ENCODE measurements at regions not wholly inside any gene's neighbourhood (a gene's known extent, or its start where the extent isn't known, plus 50 kb on each side); places are given as distances from the start of the nearest gene placed in this dataset.
"Not testable (repeated sequence)": the region's sequence is repeated elsewhere in the genome, so short reads cannot be mapped to it uniquely, and the experiment has no call there.

- not testable (repeated sequence) for DNase-seq
These were observed 110.1 kb downstream of the LAT start for GRCh38 chr16:29094729-29095624.

GRCh38 chr16:29094325-29094724 lies 109.5 kb downstream of the LAT start:
- DNase-seq, result not testable (repeated sequence)

GRCh38 chr16:29089679-29090078 lies 104.8 kb downstream of the LAT start:
- DNase-seq, result not testable (repeated sequence)

- not testable (repeated sequence) for DNase-seq
These were observed 102.8 kb downstream of the LAT start for GRCh38 chr16:29087673-29088072.

GRCh38 chr16:29081829-29082639 lies 97.2 kb downstream of the LAT start:
- peak; percentile 33 for DNase-seq

- DNase-seq, result peak; percentile 58
These were observed 89.9 kb downstream of the LAT start for GRCh38 chr16:29074554-29075402.

GRCh38 chr16:29062235-29062634 lies 77.4 kb downstream of the LAT start:
- DNase-seq, result not testable (repeated sequence)

GRCh38 chr16:29061467-29061921 lies 76.6 kb downstream of the LAT start:
- not testable (repeated sequence) for DNase-seq

GRCh38 chr16:29060022-29060810 lies 75.4 kb downstream of the LAT start:
- not testable (repeated sequence) for DNase-seq

GRCh38 chr16:29059575-29059974 lies 74.7 kb downstream of the LAT start:
- not testable (repeated sequence) for DNase-seq
